Small intestine (tissue), 7 donors: ENCODE measurements at regions not wholly inside any gene's neighbourhood (a gene's known extent, or its start where the extent isn't known, plus 50 kb on each side); places are given as distances from the start of the nearest gene placed in this dataset.

ENCODE experiments used
- DNase-seq, 2 donors: peaks; one replicate each; pipeline versions ENCODE4 v3.0.0 to v3.0.0-alpha.2; 2013
- FAIRE-seq: peaks from 2 replicates; lab custom pipeline; 2012; peaks lifted over from hg19 to GRCh38; lab: Jason Lieb, UNC
- H3K27ac ChIP-seq, 3 donors: one replicate each; pipeline ENCODE4 v1.5.1; 2013; ENCODE audit warnings: low read length in 2 of 3, mild to moderate bottlenecking in 2 of 3, control low read depth in 1 of 3, inconsistent platforms in 1 of 3, low read depth in 1 of 3, moderate library complexity in 1 of 3
- H3K27me3 ChIP-seq, 3 donors: one replicate each; pipeline ENCODE4 v1.6.1; 2013; ENCODE audit warnings: low read length in 3 of 3, inconsistent platforms in 1 of 3; ENCODE audit not compliant: control insufficient read depth in 3 of 3, insufficient read depth in 3 of 3
- H3K36me3 ChIP-seq, 3 donors: one replicate each; pipeline ENCODE4 v1.6.1; 2013; ENCODE audit warnings: low read length in 3 of 3, inconsistent platforms in 1 of 3, low read depth in 1 of 3, mild to moderate bottlenecking in 1 of 3, moderate library complexity in 1 of 3; ENCODE audit not compliant: control insufficient read depth in 3 of 3, insufficient read depth in 2 of 3
- H3K4me1 ChIP-seq, 3 donors: one replicate each; pipeline ENCODE4 v1.6.1; 2013; ENCODE audit warnings: low read length in 2 of 3, inconsistent platforms in 1 of 3, low read depth in 1 of 3, mild to moderate bottlenecking in 1 of 3, moderate library complexity in 1 of 3; ENCODE audit not compliant: control insufficient read depth in 3 of 3, insufficient read depth in 2 of 3
- H3K4me3 ChIP-seq, 3 donors: one replicate each; pipeline ENCODE4 v1.5.1; 2013; ENCODE audit warnings: low read length in 3 of 3, control low read depth in 1 of 3, inconsistent platforms in 1 of 3, low read depth in 1 of 3, mild to moderate bottlenecking in 1 of 3, moderate library complexity in 1 of 3
- H3K9me3 ChIP-seq, 2 donors: one replicate each; pipeline ENCODE4 v1.6.1; 2013; ENCODE audit warnings: low read depth in 1 of 2, low read length in 1 of 2; ENCODE audit not compliant: control insufficient read depth in 2 of 2, insufficient read depth in 1 of 2
- WGBS, 3 donors: extraction: QIAGEN DNeasy Blood & Tissue Kit; methylation state at CpG; one replicate each; pipeline ENCODE4 v1.1.7; 2013; 5-methylcytosine and 5-hydroxymethylcytosine counted together
- donor health status: healthy with polysubstance abuse.
- donor health status: control.
- donor health status: control.
- donor health status: Bipolar disorder and iron deficiency.
- donor health status: healthy.

GRCh38 chrX:83186632-83187031 is 321.5 kb upstream of the POU3F4 start:
- H3K4me1 ChIP-seq, result no peaks in the 10 kb centered on the region
- H3K9me3 ChIP-seq, result peaks cover 0 to 11% of the 10 kb centered on the region in 2 donors
- no peaks in the 10 kb centered on the region for H3K27me3 ChIP-seq
- H3K4me3 ChIP-seq, result no peak overlapping the region
- no peak overlapping the region for H3K27ac ChIP-seq
- H3K36me3 ChIP-seq, result no peaks in the 10 kb centered on the region
- DNase-seq, result no peak
- WGBS, 3 donors, result 90 to 95% (median 93%) methylated on average over 17 of the region's 17 CpGs
- FAIRE-seq, result no peak
